ENCODE measurements at regions not wholly inside any gene's neighbourhood (a gene's known extent, or its start where the extent isn't known, plus 50 kb on each side); places are given as distances from the start of the nearest gene placed in this dataset.

DNA sequence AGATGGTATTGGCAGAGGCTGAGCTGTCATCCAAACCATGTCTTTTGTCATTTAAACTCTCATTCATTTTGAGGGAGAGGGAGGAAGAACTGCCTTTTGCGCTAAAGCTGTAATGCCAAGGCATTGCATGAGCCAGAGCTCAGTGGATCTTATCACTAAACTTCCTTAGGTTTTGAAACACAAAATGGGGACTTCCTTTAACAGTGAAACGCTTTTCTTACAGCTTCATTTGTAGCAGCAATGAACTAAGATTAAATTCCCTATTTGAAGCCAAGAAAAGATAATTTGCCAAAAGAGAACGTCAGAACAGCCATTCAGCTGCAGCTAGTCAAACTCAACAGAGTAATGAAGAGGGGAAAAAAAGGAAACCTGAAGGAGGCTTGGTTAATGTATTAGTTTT is 143.5 kb upstream of the MMADHC start:
- in situ Hi-C loops (cut with MboI; ENCODE audit: low pct_unique_long_range_greater_than_20kb, low sequenced_read_pairs, unreplicated experiment) = no loop called here
- no peak for TF ChIP-seq CTCF (IDR thresholded peaks at IDR 0.05; ENCODE audit: extremely low read depth, insufficient read depth, missing control alignments)
- no peak for DNase-seq (ENCODE audit: low spot score)

DNA sequence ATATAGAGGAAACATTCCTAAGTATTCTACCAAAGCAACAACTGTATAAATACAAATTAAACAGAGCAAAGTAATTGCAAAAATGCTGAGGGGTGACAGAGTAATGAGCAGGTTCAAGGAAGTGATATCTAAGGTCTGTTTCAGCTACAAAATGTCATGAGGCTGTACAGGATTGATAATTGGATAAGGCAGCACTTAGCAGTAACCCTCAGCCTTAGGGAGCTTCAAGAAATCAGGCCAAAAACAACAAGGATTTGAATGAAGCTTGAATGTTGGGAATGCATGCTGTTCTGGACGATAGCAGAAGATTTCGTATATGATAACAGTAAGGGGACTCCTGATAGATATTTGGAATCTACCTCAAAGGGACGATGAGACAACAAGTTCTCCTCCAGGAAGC is 142.0 kb upstream of the MMADHC start:
- no peak for TF ChIP-seq CTCF (IDR thresholded peaks at IDR 0.05; ENCODE audit: extremely low read depth, insufficient read depth, missing control alignments)
- no peak for DNase-seq (ENCODE audit: low spot score)

DNA sequence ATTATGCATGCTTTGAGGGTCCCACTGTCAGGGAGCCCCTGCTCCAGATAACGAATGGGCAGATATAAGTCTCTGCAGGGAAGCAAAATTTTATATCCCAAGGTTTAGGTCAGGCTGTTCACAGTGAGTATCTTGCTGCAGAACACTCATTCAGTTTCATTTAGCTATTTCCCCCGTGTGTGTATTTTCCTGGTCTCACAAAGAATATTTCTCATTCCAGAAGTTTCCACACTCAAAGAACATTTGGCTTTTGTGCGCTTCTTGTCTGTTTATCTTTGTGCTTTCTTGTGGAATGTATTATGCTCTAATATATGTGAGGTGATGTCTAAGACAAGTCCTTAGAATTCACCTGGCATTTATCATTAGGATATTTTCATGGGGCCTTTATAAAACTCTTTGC is 140.4 kb upstream of the MMADHC start:
- in situ Hi-C loops (cut with MboI; ENCODE audit: low pct_unique_long_range_greater_than_20kb, low sequenced_read_pairs, unreplicated experiment) = no loop called here
- no peak for DNase-seq (ENCODE audit: low spot score)
- no peak for TF ChIP-seq CTCF (IDR thresholded peaks at IDR 0.05; ENCODE audit: extremely low read depth, insufficient read depth, missing control alignments)

More for the DNA sequence above, 142.0 kb upstream of the MMADHC start:
- in situ Hi-C loops (cut with MboI; ENCODE audit: low pct_unique_long_range_greater_than_20kb, low sequenced_read_pairs, unreplicated experiment) = no loop called here

DNA sequence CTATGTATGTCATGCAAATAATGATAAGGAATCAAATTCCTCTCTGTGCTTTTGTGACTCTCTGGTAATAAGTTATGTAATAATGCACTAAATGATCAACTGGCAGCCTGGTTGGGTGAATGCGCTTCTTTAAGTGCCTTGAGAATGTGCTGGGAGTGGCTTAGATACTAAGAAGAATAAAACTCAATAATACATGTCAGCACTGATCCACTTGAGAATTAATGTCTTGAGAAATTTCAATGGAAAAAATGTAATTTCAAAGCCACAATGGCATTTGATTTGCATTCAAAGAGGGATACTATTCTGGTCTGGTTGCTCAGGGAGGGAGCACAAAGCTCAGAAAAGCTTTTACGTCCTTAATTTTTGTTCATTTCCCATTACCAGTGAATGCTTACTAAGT is 137.7 kb upstream of the MMADHC start:
- TF ChIP-seq CTCF (IDR thresholded peaks at IDR 0.05; ENCODE audit: extremely low read depth, insufficient read depth, missing control alignments) = no peak
- in situ Hi-C loops (cut with MboI; ENCODE audit: low pct_unique_long_range_greater_than_20kb, low sequenced_read_pairs, unreplicated experiment) = no loop called here
- DNase-seq (ENCODE audit: low spot score) = no peak

GRCh38 chr2:149724091-149724490 is 136.5 kb upstream of the MMADHC start:
- no peak for DNase-seq (ENCODE audit: low spot score)
- TF ChIP-seq CTCF (IDR thresholded peaks at IDR 0.05; ENCODE audit: extremely low read depth, insufficient read depth, missing control alignments) = no peak
- in situ Hi-C loops (cut with MboI; ENCODE audit: low pct_unique_long_range_greater_than_20kb, low sequenced_read_pairs, unreplicated experiment) = no loop called here

DNA sequence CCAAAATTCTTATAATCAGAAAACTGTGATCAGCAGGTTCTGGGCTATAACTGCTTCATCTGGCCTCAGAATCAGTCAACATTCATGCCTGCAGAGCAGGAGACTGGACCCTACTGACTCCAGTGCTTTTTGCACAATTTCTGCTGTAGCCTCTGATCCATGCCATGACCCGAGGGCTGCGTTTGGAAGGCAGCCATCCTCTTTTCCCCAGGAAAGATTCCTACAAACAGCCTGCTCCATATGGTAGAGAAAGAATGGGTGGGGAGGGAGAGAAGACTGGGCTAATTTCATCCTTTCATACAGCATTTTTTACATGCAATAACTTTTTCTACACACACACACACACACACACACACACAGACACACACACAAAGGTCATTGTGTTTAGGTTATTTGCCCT is 133.0 kb upstream of the MMADHC start:
- in situ Hi-C loops (cut with MboI; ENCODE audit: low pct_unique_long_range_greater_than_20kb, low sequenced_read_pairs, unreplicated experiment) = no loop called here
- DNase-seq (ENCODE audit: low spot score) = no peak
- no peak for TF ChIP-seq CTCF (IDR thresholded peaks at IDR 0.05; ENCODE audit: extremely low read depth, insufficient read depth, missing control alignments)

DNA sequence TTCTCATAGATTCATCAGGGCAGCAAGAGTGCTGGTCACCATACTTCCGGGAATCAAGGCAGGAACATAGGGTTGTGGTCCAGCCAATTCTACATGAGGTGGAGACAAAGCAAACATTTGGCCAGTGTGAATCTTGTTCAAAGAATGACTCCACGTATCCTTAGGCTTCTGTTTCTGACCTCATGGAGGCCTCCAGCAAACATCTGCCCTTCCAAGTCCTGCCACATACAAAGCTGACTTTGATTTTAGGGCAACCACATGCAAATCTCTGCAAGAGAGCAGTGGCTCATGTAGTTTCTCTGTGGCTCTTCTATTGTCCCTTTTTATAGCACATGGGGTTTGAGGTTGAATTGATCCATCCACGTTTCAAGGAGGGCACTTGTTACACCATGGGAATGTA is 132.1 kb upstream of the MMADHC start:
- in situ Hi-C loops (cut with MboI; ENCODE audit: low pct_unique_long_range_greater_than_20kb, low sequenced_read_pairs, unreplicated experiment) = no loop called here
- DNase-seq (ENCODE audit: low spot score) = no peak
- TF ChIP-seq CTCF (IDR thresholded peaks at IDR 0.05; ENCODE audit: extremely low read depth, insufficient read depth, missing control alignments) = no peak

Data from GM13977 (cell line).